Adrenal gland (tissue), 9 donors: ENCODE measurements at regions not wholly inside any gene's neighbourhood (a gene's known extent, or its start where the extent isn't known, plus 50 kb on each side); places are given as distances from the start of the nearest gene placed in this dataset.

Experiments
- DNase-seq, 7 donors: peaks; one replicate each; pipeline ENCODE4 v3.0.0-alpha.2; 2019 to 2020
- H3K27ac ChIP-seq, 5 donors: fragments of 200-600 bp; sonication (generic) in 4 of 5; 1 replicate in 3 of 5; 2 replicates in 2 of 5; pipeline versions ENCODE4 v1.5.1 to v1.8.0; 2016 to 2020; ENCODE audit warnings: mild to moderate bottlenecking in 1 of 5
- H3K27me3 ChIP-seq: fragments of 200-600 bp; 2 replicates; pipeline ENCODE4 v1.8.0; 2021
- H3K36me3 ChIP-seq, 2 donors: fragments of 200-600 bp; replicated peaks in 1 of 2; 1 replicate in 1 of 2; 2 replicates in 1 of 2; pipeline versions ENCODE4 v1.5.1 to v1.8.0; 2018 to 2022
- H3K4me1 ChIP-seq, 2 donors: fragments of 200-600 bp; replicated peaks in 1 of 2; 1 replicate in 1 of 2; 2 replicates in 1 of 2; pipeline versions ENCODE4 v1.5.1 to v1.8.0; 2018 to 2021
- H3K4me3 ChIP-seq, 4 donors: fragments of 200-600 bp; sonication (generic) in 3 of 4; one replicate each; pipeline ENCODE4 v1.5.1; 2016 to 2018
- H3K9me3 ChIP-seq, 3 donors: fragments of 200-600 bp; sonication (generic) in 1 of 3; replicated peaks in 1 of 3; 1 replicate in 2 of 3; 2 replicates in 1 of 3; pipeline versions ENCODE4 v1.5.1 to v1.8.0; 2016 to 2021
- POLR2A ChIP-seq, 2 donors: fragments of 450-650 bp; IDR thresholded peaks; one replicate each; pipeline ENCODE4 v1.6.1; 2017; ENCODE audit warnings: antibody characterized with exemption in 2 of 2, mild to moderate bottlenecking in 2 of 2, moderate library complexity in 1 of 2
- WGBS, 4 donors: extraction: QIAGEN DNeasy Blood & Tissue Kit in 2 of 4; methylation state at CpG; one replicate each; pipeline versions ENCODE4 v1.1.5 to v1.1.7; 2013 to 2017; 5-methylcytosine and 5-hydroxymethylcytosine counted together
- intact Hi-C, 2 donors: fragments of 100-400 bp; cut with DNase I; formaldehyde crosslinking; loops; one replicate each; pipeline versions ENCODE4 v1.14.1 to v1.15.0; 2022 to 2023
- TF ChIP-seq, protein P1 (sequence below), 6 experiments: fragments of 450-650 bp in 4 of 6; fragments of 200-600 bp in 2 of 6; sonication (generic) in 1 of 6; IDR thresholded peaks; 1 replicate in 5 of 6; 2 replicates in 1 of 6; pipeline versions ENCODE4 v1.5.1 to v1.8.0; 2016 to 2021; ENCODE audit warnings: antibody characterized with exemption in 6 of 6, mild to moderate bottlenecking in 2 of 6, moderate library complexity in 1 of 6
- donor health status: healthy with polysubstance abuse.
- donor health status: Bipolar disorder and iron deficiency.
- donor health status: DM: yes; HTN: yes; CAD: no.
- donor health status: DM: no; HTN: no; CAD: no.
- donor health status: DM: no; HTN: no; CAD: no.

DNA sequence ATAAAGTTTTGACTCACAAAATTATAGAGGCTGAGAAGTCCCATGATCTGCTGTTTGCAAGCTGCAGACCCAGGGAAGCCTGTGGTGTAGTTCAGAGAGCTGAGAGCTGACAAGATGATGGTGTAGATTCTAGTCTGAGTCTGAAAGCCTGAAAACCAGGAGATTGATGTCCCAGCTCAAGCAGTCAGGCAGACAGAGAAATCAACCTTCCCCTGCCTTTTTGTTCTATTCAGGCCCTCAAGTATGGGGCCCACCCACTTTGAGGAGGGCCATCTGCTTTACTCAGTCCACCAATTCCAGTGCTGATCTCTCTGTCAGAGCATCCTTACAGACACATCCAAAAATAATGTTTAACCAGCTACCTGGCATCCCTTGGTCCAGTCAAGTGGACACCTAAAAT lies 479.6 kb downstream of the STK39 start:
- intact Hi-C loops, result no loop called here
- no peak for TF ChIP-seq POLR2A (IDR thresholded peaks at IDR 0.05)
- TF ChIP-seq, protein P1, sequence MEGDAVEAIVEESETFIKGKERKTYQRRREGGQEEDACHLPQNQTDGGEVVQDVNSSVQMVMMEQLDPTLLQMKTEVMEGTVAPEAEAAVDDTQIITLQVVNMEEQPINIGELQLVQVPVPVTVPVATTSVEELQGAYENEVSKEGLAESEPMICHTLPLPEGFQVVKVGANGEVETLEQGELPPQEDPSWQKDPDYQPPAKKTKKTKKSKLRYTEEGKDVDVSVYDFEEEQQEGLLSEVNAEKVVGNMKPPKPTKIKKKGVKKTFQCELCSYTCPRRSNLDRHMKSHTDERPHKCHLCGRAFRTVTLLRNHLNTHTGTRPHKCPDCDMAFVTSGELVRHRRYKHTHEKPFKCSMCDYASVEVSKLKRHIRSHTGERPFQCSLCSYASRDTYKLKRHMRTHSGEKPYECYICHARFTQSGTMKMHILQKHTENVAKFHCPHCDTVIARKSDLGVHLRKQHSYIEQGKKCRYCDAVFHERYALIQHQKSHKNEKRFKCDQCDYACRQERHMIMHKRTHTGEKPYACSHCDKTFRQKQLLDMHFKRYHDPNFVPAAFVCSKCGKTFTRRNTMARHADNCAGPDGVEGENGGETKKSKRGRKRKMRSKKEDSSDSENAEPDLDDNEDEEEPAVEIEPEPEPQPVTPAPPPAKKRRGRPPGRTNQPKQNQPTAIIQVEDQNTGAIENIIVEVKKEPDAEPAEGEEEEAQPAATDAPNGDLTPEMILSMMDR (IDR thresholded peaks at IDR 0.05), result no peak
- H3K27ac ChIP-seq, result no peak overlapping the region
- no peak for DNase-seq
- no peaks in the 10 kb centered on the region for H3K27me3 ChIP-seq
- H3K36me3 ChIP-seq, result no peaks in the 10 kb centered on the region
- no peak overlapping the region for H3K4me3 ChIP-seq
- H3K4me1 ChIP-seq, result no peaks in the 10 kb centered on the region
- no peaks in the 10 kb centered on the region for H3K9me3 ChIP-seq

DNA sequence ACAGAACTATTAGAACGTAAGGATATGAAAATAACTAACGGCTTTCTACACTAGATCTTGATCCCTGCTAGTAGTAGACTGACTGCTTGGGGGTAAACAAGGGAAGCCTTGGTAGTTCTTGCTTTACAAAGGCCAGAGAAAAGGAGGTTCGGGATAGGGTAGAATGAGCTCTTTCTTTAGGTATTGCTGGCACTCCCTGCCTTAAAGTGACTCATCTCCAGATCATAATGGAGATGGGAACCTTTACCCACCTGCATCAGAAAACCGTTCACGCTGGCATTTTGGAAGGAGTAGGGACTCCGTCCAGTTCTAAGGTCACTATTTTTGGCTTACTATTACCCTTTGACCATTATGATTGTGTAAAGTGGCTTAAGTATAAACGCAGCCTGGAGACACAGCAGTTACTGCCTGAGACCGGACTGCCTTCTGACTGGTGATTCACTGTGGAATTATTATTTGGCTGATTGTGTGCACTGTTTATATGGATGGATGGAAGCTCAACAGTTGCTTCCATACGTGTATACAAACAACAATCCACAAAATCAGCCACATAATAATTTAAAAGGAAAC lies 482.5 kb downstream of the STK39 start:
- DNase-seq, result no peak
- Histone ChIP-seq H3K27me3 (no peaks in the 10 kb centered on the region), H3K4me1 (no peaks in the 10 kb centered on the region), H3K27ac (no peak overlapping the region), H3K9me3 (no peaks in the 10 kb centered on the region), H3K36me3 (no peaks in the 10 kb centered on the region), H3K4me3 (no peak overlapping the region)
- 85 to 90% (median 86%) methylated on average over 9 of the region's 9 CpGs for WGBS, 4 donors
- intact Hi-C loops, result no loop called here
- TF ChIP-seq POLR2A (IDR thresholded peaks at IDR 0.05), result no peak
- TF ChIP-seq, protein P1 (IDR thresholded peaks at IDR 0.05), result no peak

DNA sequence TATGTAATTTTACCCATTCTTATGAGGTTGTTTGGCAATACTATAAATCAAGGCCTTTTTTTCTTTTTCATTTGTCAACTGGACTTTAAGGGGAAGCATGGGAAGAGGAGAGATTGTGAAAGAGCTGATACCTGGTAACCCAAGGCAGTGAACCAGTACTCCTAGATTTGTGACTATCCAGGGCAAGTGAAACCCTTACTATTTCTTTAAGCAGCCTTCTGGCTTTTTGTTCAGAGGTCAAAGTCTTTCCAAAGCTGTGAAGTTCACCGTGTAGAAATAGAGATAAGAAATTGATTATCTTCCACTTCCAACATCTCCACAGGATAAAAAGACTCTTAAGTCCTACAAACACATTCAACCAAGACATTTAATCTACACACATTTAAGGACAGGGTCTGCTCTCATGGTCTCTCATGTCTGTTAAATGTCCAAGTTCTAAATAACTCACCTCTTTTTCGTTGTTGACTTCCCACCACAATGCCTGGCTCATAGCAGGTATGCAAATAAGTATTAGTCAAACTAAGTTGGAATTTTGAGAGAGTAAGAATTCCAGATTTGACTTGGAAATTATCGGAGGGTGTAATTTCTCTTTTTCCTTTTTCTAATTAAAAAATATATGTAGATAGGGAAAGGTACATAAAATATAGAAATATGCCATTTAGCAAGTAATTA lies 485.8 kb downstream of the STK39 start:
- no peak for TF ChIP-seq POLR2A (IDR thresholded peaks at IDR 0.05)
- TF ChIP-seq, protein P1 (IDR thresholded peaks at IDR 0.05), result no peak
- intact Hi-C loops, result no loop called here
- 72 to 77% (median 72%) methylated on average over 3 of the region's 3 CpGs for WGBS, 4 donors

DNA sequence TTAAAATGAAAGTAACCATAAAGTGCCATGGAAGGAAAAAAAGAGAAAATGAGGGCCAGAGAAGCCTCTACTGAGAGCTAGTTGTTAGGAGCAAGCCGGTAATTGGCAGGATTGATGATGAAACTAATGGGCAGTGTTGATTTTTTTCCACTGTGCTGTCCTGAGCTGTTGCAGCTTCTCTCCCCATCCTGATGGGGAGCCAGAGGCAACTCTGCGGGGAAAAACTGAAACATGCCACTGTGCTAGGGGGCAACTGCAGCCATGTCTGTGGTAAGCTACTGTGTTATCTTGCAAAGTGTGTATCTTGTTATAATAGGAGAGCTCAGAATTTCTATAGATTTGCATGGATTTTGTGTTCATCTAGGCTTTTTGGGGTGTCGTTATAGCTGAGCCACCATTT lies 487.9 kb downstream of the STK39 start:
- Histone ChIP-seq H3K27me3 (no peaks in the 10 kb centered on the region), H3K9me3 (no peaks in the 10 kb centered on the region), H3K4me3 (no peak overlapping the region), H3K36me3 (no peaks in the 10 kb centered on the region), H3K4me1 (no peaks in the 10 kb centered on the region), H3K27ac (no peak overlapping the region)
- intact Hi-C loops, result no loop called here
- 90 to 98% (median 94%) methylated on average over 3 of the region's 3 CpGs for WGBS, 4 donors
- DNase-seq, result no peak
- TF ChIP-seq, protein P1 (IDR thresholded peaks at IDR 0.05), result no peak
- no peak for TF ChIP-seq POLR2A (IDR thresholded peaks at IDR 0.05)

More for the DNA sequence above, 485.8 kb downstream of the STK39 start:
- Histone ChIP-seq H3K27me3 (no peaks in the 10 kb centered on the region), H3K4me1 (no peaks in the 10 kb centered on the region), H3K4me3 (no peak overlapping the region), H3K27ac (no peak overlapping the region), H3K36me3 (no peaks in the 10 kb centered on the region), H3K9me3 (no peaks in the 10 kb centered on the region)
- no peak for DNase-seq
